ENCODE measurements at regions not wholly inside any gene's neighbourhood (a gene's known extent, or its start where the extent isn't known, plus 50 kb on each side); places are given as distances from the start of the nearest gene placed in this dataset.

GRCh38 chr2:15034246-15034645 is 401.7 kb downstream of the LRATD1 start:
- ATAC-seq = no peak
- H3K36me3 ChIP-seq (ENCODE audit: control insufficient read depth in 2 of 2, insufficient read depth in 2 of 2, low read length in 1 of 2) = no peaks in the 10 kb centered on the region
- in situ Hi-C loops (cut with MboI) = no loop called here
- ChIA-PET RAD21 (ENCODE audit: unreplicated experiment) (no interaction called here), SMC1A (ENCODE audit: uncharacterized antibody, unreplicated experiment) (no interaction called here), POLR2A (no interaction called here), CTCF (no interaction called here)
- no peak overlapping the region for H3K4me2 ChIP-seq (ENCODE audit: control insufficient read depth, insufficient read depth)
- peaks cover 9% of the 10 kb centered on the region for H3K4me1 ChIP-seq (ENCODE audit: control insufficient read depth, insufficient read depth, low read length)
- no peak overlapping the region for H3K27ac ChIP-seq (ENCODE audit: control insufficient read depth, insufficient read depth)
- H3K4me3 ChIP-seq = no peak overlapping the region
- no peak overlapping the region for H3K9ac ChIP-seq (ENCODE audit: control insufficient read depth, insufficient read depth, low read length)
- H3K9me3 ChIP-seq (replicated peaks; ENCODE audit: control insufficient read depth, insufficient read depth, low read length) = no peaks in the 10 kb centered on the region
- no peak for DNase-seq (ENCODE audit: low read depth, low spot score)
- FAIRE-seq = no peak
- H2AFZ ChIP-seq (ENCODE audit: control insufficient read depth, low read depth, low read length) = no peak overlapping the region
- H4K20me1 ChIP-seq (ENCODE audit: control insufficient read depth, insufficient read depth) = no peaks in the 10 kb centered on the region
- H3K79me2 ChIP-seq (ENCODE audit: control insufficient read depth, insufficient read depth, low read length) = no peaks in the 10 kb centered on the region
- intact Hi-C loops (cut with micrococcal nuclease; ENCODE audit: unreplicated experiment) = no loop called here
- BruUV-seq (replicated peaks) = no TSS peak
- no peaks in the 10 kb centered on the region for H3K27me3 ChIP-seq (replicated peaks in 1 of 2; ENCODE audit: control insufficient read depth in 2 of 2, insufficient read depth in 2 of 2, low read length in 1 of 2)
- TF ChIP-seq BRCA1 (IDR thresholded peaks at IDR 0.05; ENCODE audit: low read depth, low read length) = no peak
- TF ChIP-seq SMAD1 (IDR thresholded peaks at IDR 0.05; ENCODE audit: low read depth, partially characterized antibody) = no peak
- no peak for TF ChIP-seq TCF7 (IDR thresholded peaks at IDR 0.05; ENCODE audit: borderline replicate concordance)
- TF ChIP-seq ZBTB40 (IDR thresholded peaks at IDR 0.05; ENCODE audit: borderline replicate concordance) = no peak
- no peak for TF ChIP-seq PAX5 (IDR thresholded peaks at IDR 0.05; ENCODE audit: borderline replicate concordance, low read depth, low read length)
- no peak for TF ChIP-seq ZBTB11 (CRISPR knock-in tag; IDR thresholded peaks at IDR 0.05)
- no peak for TF ChIP-seq RB1 (IDR thresholded peaks at IDR 0.05; ENCODE audit: borderline replicate concordance)
- TF ChIP-seq NRF1 (conservative IDR thresholded peaks at IDR 0.05; ENCODE audit: low read depth, low read length) = no peak
- no peak for TF ChIP-seq CEBPB (IDR thresholded peaks at IDR 0.05; ENCODE audit: borderline replicate concordance in 1 of 2, low read depth in 2 of 2, low read length in 2 of 2)
- TF ChIP-seq MEF2A (IDR thresholded peaks at IDR 0.05; ENCODE audit: insufficient read depth, low read depth, low read length) = no peak
- no peak for TF ChIP-seq CBX3 (IDR thresholded peaks at IDR 0.05; ENCODE audit: borderline replicate concordance, low read depth)
- no peak for TF ChIP-seq SP1 (IDR thresholded peaks at IDR 0.05; ENCODE audit: low read depth, low read length)
- TF ChIP-seq IRF5 (IDR thresholded peaks at IDR 0.05; ENCODE audit: borderline replicate concordance) = no peak
- no peak for TF ChIP-seq ASH2L (IDR thresholded peaks at IDR 0.05; ENCODE audit: borderline replicate concordance, low read depth)
- no peak for TF ChIP-seq HDAC6 (IDR thresholded peaks at IDR 0.05; ENCODE audit: unreplicated experiment)
- no peak for TF ChIP-seq POLR2AphosphoS5 (IDR thresholded peaks at IDR 0.05; ENCODE audit: low read length)
- no peak for TF ChIP-seq ATF3 (IDR thresholded peaks at IDR 0.05; ENCODE audit: borderline replicate concordance, extremely low read depth, low read depth, low read length)
- no peak for TF ChIP-seq RBBP5 (conservative IDR thresholded peaks at IDR 0.05)
- 25% methylated on average over 2 of the region's 2 CpGs for WGBS (ENCODE audit: insufficient coverage, insufficient replicate concordance, low lambda C conversion rate, missing lambda C conversion rate)

Measured in GM12878 (cell line).